GM12874 (cell line): ENCODE measurements at regions not wholly inside any gene's neighbourhood (a gene's known extent, or its start where the extent isn't known, plus 50 kb on each side); places are given as distances from the start of the nearest gene placed in this dataset.

Experiments
- CTCF ChIP-seq: IDR thresholded peaks from 2 replicates; pipeline ENCODE4 v1.5.1; 2011; ENCODE audit warnings: low read depth, mild to moderate bottlenecking, control low read depth, low read length, moderate library complexity; ENCODE audit not compliant: insufficient read depth

GRCh38 chr1:113223546-113223945 lies 150.5 kb downstream of the LRIG2 start:
- no peak for TF ChIP-seq CTCF

DNA sequence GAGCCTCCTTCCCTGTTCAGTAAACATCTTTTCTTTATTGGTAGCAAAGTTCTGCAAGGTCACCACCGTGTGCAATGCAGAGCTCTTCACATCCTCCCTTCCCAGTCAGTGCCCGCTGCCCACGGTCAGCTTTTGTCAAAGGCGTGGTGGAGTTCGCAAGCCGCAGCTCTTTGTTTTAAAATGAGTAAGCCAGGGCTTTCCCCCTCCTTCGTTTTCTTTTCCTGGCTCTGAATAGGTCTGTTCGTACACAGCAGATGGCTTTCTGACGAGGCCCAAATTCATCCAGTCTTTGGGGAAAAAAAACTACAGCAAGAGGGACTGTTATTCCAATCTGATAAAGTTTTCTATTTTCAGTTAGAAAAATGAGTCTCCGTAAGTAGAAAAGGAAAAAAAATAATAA lies 153.2 kb downstream of the LRIG2 start:
- no peak for TF ChIP-seq CTCF

DNA sequence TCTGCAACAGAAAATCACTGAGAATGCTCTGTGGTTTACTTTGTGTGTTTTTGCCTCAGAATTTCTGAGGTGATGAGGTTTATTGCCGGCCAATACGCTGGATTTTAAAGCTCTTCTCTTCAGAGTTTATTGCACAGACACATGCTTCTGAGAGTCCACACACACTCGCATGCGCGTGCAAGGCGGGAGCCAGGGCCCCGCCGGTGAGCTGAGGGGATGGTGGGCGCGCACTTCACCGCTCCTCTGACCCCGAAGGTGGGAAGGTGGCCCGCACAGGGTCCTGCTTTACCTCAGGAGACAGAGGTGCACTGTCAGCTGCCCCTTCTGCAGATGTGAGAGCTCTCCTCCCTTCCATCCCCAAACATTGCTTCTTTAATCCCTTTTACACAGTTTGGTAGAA lies 158.4 kb upstream of the MAGI3 start:
- TF ChIP-seq CTCF, result no peak

DNA sequence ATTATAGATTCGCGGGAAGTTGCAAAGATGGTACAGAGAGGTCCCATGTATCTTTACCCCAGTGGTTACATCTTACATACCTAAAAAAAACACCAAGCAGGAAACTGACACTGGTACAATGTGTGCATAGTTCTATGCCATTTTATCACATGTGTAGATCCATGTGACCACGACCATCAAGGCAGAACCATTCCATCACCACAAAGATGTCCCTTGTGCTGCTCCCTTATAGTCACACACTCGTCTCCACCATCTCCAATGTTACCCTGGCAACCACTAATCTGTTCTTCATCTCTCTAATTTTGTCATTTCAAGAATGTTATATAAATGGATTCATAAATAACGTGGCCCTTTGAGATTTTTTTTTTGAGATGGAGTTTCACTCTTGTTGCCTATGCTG lies 156.9 kb upstream of the MAGI3 start:
- TF ChIP-seq CTCF, result no peak

- no peak for TF ChIP-seq CTCF
Observed at GRCh38 chr1:113241237-113241636, 149.1 kb upstream of the MAGI3 start.

GRCh38 chr1:113242481-113242880 lies 147.8 kb upstream of the MAGI3 start:
- no peak for TF ChIP-seq CTCF

DNA sequence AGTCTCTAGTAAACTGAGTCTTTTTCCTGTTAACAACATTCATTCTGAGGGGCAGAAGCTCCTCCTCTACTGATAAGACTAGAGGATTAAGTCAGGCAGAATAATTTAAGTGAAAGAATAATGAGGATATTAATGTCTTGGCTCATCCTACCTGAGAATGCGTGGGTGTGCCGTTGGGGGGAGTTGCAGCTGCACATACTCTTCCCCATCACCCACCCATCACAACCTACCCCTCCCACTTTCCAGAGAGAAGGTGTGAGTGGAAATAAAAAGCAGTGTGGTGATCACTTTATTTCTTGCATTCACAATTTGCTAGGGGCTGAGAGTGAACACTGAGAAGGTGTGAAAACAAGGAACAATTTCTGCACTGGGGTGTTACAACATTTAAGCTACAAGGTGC lies 146.8 kb upstream of the MAGI3 start:
- TF ChIP-seq CTCF, result no peak
